GM18907 (cell line): ENCODE measurements at regions not wholly inside any gene's neighbourhood (a gene's known extent, or its start where the extent isn't known, plus 50 kb on each side); places are given as distances from the start of the nearest gene placed in this dataset.
"Not testable (repeated sequence)": the region's sequence is repeated elsewhere in the genome, so short reads cannot be mapped to it uniquely, and the experiment has no call there.

Experiments
- ATAC-seq: cut with Tn5 transposase; IDR thresholded peaks from one replicate; pipeline ENCODE4 v1.9.1; 2021; ENCODE audit warnings: mild to moderate bottlenecking, moderate library complexity; ENCODE audit not compliant: unreplicated experiment

DNA sequence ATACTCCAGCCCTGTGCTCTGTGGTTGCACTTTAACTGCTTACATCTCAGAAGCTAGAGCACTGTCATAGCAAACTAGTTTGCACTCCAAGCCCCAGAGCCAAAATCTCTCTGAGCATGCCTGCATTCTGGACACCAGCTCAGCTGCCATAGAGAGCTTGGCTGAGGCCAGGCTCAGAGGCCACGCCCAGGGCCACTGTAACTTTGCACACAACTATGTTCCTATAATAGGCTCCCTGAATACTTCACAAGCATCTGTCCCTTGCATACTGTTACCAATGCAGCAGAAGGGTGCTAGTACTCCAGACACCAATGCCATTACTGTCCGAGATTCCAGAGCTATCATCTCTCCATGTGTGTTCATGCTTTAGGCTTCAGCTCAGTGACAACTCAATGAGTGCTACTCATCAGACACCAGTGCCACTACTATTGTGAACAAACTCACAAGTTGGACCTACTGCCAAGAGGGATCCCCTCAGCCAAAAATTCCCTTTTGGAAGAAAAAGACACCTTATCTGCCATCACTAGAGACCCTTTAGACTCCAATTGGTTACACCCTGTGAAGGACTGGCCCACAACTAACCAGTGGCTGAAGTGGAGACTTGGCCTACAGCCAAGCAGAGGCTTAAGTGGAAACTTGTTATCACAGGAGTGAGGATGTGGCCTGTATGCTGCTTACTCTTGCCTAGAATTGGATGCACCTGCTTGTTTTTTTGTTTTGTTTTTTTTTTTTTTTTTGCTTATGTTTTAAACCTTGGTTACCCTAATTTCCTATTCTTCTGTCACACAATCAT lies 211.6 kb upstream of the MAGI2 start:
- no peak for ATAC-seq

DNA sequence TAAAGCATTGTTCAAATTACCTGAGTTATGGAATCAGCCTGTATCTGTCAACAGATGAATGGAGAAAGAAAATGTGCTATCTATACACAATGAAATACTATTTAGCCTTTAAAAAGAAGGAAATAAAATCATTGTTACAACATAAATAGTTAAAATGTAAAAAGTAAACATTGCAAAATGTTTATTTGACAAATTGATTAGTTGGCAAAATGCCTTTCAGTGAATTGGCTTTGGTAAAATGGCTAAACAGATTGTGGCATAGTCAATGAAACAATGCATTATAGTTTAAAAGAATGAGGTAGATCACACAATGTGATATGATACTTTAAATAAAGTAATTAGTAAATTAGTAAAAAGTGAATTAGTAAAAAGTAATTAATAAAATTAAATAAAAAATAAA lies 204.8 kb upstream of the MAGI2 start:
- ATAC-seq, result no peak

DNA sequence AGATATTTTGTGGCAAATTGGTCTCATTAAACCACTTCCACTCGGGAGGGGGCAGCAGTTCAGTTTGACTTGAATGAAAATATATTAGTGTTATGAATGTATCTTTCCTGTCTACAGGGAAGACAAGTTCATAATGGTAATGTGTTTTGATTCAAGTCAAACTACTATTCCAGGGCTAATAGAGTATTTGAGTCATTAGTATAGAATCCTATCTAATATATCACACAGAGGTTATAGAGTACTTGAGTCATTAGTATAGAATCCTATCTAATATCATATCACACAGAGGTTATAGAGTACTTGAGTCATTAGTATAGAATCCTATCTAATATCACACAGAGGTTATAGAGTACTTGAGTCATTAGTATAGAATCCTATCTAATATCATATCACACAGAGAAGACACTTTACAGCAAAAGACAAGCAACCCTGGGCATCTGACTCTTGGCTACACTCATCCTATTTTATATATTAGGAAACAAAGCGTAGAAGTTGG lies 199.7 kb upstream of the MAGI2 start:
- no peak for ATAC-seq

DNA sequence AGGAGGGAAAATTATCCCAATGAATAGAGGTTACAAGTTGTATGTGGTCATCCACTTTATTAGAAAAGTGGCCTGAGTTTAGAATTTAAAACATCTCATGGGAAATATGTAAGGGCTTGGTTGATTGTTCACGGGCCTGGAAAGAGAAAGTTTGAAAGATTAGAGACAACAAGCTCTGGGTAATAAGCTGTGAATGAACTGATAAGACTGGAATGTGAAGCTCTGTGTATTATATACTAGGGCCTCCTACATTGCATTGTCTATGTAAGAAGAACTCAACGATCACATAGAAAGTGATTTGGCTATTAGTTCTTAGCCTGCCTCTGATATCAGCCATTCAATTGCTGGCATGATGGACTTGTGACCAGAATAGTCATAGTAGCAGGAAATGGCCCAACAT lies 199.2 kb upstream of the MAGI2 start:
- no peak for ATAC-seq

DNA sequence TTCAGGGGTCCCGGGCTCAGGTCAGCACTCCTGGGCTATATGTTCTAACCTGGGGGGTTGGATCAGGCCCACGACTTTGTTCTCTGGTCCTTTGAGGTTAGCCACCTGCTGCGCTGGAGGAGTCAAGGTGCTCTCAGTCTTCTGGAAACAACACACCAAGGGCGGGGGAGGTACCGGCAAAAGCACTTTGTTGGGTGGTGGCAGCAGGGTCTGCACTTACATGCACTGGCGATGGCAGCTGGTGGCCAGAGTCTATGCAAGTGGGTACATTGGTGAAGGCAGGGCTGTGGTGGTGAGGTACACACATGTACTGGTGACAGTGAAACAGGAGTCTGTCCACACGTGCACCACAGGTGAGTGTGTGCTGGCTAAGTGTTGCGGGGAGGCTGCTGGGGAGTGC lies 194.2 kb upstream of the MAGI2 start:
- no peak for ATAC-seq

DNA sequence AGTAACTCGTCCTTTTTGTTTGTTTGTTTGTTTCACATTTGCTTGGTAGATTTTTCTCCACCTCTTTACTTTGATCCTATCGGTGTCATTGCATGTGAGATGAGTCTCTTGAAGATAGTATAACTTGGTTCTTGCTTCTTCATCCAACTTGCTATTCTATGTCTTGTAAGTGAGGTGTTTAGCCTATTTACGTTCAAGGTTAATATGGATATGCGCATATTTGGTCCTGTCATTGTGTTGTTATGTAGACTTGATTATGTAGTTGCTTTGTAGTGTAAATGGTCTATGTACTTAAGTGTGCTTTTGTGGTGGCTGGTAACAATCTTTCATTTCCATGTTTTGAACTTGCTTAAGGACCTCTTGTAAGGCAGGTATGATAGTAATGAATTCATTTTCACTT lies 192.8 kb upstream of the MAGI2 start:
- ATAC-seq, result no peak

DNA sequence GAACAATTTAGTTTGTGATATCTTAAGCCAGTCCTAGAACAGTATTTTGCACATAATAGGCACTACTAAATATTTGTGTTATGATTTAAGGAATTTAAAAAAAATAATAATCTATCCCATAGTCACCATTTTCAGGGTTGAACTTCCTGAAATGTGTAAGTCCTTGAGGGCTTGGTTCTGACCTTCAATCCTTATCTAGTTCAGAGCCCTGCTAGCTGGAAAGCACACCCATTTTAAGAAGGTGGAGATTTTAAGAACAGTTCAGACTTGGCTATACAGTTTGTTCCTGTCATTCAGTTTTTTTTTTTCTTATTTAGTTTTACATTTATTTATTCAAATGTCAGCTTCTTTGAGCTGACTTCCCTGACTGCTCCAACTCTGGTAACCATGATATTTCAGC lies 183.4 kb upstream of the MAGI2 start:
- no peak for ATAC-seq

DNA sequence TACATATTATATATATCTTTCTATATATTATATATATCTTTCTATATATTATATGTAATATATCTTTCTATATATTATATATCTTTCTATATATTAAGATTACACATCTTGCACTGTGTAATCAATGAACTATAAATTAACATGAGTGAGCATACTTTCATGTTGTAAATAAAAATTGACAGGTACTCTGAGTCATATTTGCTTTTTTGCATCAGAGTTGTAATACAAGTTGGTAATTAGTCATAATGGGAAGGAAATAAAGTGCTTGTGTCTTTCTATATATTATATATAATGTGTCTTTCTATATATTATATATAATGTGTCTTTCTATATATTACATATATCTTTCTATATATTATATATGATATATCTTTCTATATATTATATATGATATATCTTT lies 172.5 kb upstream of the MAGI2 start:
- ATAC-seq, result not testable (repeated sequence)

DNA sequence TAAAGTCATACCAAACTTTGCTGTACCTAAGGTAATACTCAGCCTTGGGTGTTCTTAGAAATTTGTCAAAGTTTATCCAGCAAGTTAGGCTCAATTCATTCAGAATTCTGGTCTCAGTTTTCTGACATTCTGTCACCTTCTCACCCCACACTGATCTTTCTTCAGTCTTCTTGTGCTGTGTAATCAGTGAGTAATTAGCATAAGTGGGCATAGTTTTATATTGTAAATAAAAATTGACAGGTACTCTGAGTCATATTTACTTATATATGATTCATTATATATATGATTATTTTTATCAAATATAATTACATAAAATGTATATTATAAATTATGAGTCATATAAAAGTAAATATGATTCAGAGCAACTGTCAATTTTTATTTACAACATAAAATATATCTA lies 170.9 kb upstream of the MAGI2 start:
- no peak for ATAC-seq

DNA sequence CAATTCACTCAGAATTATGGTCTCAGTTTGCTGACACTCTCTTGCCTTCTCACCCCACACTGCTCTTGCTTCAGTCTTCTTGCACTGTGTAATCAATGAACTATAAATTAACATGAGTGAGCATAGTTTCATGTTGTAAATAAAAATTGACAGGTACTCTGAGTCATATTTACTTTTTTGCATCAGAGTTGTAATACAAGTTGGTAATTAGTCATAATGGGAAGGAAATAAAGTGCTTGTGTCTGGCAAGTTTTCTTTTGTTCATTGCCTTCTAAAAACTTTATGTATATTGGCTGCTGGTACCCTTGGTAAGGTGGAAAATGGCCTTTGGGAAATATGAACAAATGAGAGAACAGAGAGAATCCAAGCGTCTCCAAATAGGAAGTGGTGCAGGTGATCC lies 169.3 kb upstream of the MAGI2 start:
- ATAC-seq, result no peak

DNA sequence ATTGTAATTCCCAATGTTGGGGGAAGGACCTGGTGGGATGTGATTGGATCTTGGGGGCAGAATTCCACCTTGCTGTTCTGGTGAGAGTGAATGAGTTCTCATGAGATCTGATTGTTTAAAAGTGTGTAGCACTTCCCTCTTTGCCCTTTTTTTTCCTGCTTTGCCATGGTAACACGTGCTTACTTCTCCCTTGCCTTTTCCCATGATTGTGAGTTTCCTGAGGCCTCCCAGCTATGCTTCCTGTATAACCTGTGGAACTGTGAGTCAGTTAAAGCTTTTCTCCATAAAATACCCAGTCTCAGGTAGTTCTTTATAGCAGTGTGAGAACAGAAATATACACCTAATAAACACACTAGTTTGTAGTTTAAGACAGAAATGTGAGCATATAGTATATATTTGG lies 166.8 kb upstream of the MAGI2 start:
- no peak for ATAC-seq

DNA sequence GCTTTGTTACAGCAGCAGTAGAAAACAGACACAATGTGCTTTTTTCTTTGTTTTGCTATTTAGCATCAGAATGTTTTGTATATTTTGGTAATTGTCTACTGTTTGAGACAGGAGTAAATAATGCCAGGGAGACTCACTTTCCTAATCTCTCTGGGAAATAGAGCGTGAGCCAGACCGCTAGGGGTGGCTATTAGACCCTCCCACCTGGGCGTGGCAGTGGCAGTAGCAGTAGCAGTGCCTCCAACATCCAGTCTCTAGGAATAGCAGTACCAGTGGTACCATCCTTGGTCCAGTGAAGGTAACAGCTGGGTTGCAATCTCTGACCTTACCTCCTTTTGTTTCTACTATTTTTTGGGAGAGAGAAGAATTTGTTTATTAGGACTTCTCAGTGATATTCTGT lies 165.7 kb upstream of the MAGI2 start:
- no peak for ATAC-seq

DNA sequence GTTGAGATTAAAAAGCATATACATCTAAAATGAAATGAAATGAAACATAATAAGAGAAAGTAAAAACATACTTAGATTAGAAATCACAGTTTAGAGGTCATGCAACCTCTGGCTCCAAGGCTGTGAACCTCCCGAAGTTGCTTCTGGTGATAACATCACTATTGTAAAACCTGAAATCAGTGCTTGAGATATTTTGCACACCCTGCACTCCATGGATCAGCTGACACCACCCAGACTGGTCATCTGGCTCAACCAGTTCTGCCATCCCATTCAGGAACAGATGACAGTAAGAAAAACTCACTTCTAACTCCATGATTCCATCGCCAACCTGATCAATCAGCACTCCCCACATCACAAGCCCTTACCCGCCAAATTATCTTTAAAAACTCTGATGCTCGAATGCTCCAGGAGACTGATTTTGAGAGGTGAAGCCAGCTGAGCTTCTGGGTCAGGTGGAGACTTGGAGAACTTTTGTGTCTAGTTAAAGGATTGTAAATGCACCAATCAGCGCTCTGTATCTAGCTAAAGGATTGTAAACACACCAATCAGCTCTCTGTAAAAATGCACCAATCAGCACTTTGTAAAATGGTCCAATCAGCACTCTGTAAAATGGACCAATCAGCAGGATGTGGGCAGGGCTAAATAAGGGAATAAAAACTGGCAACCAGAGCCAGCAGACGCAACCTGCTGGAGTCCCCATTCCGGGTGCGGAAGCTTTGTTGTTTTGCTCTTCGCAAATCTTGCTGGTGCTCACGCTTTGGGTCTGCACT lies 162.6 kb upstream of the MAGI2 start:
- ATAC-seq, result no peak

DNA sequence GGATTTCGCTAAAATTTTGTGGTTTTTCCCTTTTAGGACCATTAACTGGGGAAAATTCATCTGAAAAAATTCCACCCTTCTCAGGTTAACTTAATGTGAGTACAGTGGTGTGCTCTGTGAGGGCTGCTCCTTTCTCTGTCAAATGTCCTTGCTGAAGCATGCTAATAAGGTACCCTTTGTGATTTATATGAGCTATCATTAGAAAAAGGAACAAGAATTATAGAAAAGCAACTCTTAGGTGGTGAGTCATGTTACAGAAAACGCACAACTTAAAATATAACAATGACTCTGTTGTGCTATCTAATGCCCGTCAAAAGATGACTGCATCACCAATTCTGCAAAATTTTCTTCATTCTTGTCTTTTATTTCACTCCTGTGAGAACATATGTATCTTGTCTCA lies 162.0 kb upstream of the MAGI2 start:
- ATAC-seq, result no peak

DNA sequence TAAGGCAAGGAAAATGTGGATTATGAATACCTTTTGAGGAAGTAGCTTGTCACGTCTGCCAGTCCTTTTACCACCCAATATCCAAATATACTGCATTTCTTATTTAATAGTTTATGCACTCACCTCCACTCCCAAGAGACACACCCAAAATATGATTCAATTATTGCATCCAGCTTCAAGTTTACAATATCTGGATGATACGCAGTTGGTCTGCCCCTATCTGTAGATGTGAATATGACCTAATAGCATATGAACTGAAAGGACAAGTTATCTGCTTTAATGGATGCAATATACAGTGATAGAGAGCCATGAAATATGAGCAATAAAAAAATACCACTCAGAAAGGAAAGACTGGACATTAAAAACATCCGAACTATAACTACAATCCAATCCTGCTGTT lies 159.4 kb upstream of the MAGI2 start:
- ATAC-seq, result no peak

DNA sequence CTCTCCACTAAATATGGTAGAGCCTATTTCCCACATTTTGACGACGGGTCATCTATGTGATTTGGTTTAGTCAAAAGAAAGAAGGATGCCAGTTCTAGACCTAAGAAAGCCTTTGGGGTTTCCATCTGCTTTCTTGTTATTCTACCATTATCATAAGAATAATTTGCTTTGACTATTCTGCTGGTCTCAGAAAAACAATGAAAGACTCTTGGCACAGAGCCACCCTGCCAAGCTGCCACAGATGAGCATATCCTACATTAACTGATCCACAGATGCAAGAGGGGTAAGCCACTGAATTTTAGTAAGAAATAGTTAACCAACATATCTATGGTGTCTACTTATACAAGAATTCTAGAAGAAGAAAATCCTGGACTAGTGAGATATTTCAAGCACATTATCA lies 158.6 kb upstream of the MAGI2 start:
- no peak for ATAC-seq

DNA sequence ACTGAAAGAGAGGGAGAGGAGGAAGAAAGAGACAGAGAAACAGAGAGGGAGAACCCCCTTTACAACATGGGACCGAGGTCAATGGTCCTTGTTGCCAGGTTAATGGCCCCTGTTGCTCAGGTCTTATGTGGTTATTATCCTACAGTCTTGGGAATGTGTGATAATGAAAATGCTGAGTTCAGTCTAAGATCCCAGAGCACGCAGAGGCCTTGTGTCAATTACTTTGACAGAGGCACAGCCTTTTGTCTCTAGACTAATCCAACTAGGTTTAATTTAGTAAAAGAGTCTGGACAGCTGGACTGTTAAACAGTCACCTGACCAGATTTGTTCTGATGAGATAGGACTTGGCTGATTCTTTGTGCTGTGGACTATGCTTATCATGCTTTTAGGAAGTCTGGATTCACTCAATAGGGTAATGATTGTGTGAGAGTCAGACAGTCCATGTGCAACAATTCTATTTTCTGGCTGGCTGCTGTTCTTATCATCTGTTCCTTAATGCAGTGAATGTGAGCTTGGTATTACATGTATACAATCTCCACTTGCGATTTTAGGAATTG lies 157.4 kb upstream of the MAGI2 start:
- ATAC-seq, result no peak

DNA sequence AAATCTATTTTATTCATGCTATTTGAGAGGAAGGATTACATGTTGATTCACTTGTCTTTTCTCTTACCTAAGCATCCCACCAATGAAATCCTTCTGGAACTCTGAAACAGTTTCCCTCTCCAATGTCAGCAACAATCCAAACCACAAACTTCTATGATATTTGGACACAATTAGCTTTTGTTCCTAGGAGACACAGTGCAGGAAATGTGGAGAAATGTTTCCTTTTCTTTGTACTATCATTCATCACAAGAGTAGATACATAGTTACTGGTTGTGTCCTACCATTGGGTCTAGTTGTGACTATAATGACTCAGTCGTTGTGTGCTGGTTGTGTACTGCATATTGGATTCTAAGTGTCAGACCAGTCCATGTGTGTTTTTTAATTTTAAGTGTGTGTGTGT lies 156.8 kb upstream of the MAGI2 start:
- no peak for ATAC-seq

DNA sequence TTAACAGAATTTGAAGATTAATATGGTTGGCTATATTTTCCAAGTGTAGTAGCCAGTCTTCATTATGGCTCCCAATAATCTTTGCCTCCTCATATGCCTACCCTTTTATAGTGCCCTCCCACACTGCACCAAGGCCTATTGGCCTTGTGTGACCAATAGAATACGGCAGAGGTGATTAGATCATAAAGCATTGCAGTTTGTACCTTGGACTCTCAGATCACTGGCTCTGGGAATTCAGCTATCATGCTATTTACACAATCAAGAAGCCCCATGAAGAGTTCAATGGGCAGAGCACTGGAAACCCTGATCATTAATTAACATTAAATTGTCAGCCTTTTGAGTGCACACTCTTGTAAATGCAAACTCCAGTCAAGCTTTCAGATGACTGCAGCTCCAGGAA lies 154.5 kb upstream of the MAGI2 start:
- no peak for ATAC-seq

DNA sequence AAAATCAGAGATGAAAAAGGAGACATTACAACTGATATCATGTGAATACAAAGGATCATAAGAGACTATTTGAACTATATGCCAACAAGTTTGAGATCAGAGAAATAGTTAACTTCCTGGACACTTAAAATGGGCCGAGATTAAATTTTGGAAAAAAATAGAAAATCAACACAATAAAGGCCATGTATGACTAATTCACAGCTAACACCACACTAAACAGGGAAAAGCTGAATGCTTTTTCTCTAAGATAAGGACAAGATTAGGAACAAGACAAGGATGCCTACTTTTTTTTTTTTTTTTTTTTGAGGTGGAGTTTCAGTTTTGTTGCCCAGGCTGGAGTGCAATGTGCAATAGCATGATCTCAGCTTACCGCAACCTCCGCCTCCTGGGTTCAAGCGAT lies 151.4 kb upstream of the MAGI2 start:
- ATAC-seq, result no peak

DNA sequence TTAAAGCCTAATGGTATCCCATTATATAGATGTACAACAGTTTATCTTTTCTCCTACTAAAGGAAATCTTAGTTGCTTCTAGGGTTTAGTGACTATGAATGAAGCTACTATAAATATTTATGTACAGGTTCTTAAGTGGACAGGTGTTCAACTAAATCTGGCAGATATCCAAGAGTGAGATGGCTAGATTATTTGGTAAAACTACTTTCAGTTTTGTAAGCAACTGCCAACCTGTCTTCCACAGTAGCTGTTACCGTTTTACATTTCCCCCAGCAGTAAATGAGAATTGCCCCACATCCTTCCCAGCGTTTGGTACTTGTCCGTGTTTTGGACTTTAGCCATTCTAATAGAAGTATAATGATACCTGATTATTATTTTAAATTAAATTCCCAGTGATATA lies 144.9 kb upstream of the MAGI2 start:
- no peak for ATAC-seq

DNA sequence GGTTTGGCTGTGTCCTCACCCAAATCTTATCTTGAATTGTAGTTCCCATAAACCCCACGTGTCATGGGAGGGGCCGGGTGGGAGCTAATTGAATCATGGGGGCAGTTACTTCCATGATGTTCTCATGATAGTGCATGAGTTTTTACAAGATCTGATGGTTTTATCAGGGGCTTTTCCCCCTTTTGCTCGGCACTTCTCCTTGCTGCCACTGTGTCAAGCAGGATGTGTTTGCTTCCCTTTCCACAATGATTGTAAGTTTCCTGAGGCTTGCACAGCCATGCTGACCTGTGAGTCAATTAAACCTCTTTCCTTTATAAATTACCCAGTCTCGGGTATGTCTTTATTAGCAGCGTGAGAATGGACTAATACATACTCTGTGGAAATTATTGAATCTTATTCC lies 141.2 kb upstream of the MAGI2 start:
- not testable (repeated sequence) for ATAC-seq
